ENCODE measurements at regions not wholly inside any gene's neighbourhood (a gene's known extent, or its start where the extent isn't known, plus 50 kb on each side); places are given as distances from the start of the nearest gene placed in this dataset.

DNA sequence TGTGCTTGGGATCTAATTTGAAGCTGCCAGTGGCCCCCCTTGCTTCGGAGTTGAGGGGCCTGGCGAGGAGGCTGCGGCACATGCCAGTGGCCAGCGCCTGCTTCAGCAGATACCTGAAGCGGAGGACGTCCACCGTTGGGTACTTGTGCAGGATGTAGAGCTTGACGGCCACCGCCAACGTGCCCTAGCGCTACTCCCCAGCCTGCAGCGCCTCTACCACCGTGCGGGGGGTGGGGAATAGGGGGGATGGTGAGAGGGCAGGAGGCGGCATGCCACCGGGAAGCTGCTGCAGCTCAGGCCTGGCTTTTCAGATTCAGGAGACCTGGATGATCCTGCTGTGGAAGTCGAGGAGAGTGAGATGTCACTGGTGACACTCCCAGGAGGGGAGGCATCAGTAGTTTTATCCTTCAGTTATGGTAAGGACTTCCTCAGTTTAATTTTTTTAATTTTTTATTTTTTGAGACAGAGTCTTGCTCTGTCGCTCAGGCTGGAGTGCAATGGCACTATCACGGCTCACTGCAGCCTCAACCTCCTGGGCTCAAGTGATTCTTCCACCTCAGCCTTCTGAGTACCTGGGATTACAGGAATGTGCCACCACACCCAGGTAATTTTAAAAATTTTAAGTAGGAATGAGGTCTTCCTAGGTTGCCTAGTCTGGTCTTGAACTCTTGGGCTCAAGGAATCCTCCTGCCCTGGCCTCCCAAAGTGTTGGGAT lies 150.6 kb upstream of the FRMD4B start:
- DNase-seq (ENCODE audit: low read depth in 4 of 4, low spot score in 1 of 4): no peak

DNA sequence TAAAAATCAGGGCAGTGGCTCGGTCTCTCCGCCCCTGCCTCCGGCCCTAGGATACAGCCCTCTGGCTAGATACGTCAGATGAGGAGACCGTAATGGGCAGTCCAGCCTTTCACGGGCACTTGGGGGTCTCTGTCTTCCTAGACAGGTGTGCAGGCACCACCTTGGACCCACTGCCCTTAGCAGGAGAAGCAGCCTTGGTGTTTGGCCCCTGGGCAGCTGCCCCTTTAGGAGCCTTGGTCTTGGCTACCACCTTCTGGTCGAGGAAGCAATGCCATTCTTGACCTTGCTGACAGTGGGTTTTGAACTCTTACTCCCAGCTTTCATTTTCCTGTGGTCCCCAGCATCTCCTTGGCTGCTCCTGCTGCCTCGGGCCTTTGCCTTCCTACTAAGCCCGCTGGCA lies 149.7 kb upstream of the FRMD4B start:
- DNase-seq (ENCODE audit: low read depth in 4 of 4, low spot score in 1 of 4): no peak

DNA sequence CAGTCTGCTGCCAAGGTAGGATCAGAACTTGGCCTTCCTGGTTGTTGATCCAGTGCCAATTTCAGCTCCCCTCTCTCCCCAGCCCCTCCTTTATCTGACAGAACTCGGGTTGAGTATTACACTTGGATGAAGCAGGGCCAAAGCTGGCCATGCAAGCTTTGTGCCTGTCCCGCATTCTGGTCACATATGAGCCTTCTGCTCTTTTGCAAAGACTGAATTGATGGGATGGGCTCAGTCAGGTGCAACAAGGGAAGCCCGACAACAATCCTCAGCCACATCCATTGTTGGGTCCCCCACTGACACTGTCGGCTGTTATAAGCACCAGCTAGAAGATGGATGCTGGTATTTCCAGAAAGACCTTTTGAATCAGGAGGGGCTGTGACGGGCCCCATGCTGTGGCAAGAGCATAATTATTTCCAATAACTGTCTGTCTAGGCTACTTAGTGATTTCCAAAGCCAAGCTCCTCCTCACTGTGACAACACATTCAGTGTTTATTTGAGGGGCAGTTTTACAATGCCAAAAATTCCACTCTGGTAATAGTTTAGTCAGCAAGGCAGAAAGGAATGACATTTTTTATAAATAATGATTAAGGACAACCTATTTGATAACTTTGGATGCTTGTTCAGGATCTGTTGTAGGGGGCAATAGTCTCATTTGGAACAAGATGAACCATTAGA lies 146.8 kb upstream of the FRMD4B start:
- DNase-seq (ENCODE audit: low read depth in 4 of 4, low spot score in 1 of 4): no peak

DNA sequence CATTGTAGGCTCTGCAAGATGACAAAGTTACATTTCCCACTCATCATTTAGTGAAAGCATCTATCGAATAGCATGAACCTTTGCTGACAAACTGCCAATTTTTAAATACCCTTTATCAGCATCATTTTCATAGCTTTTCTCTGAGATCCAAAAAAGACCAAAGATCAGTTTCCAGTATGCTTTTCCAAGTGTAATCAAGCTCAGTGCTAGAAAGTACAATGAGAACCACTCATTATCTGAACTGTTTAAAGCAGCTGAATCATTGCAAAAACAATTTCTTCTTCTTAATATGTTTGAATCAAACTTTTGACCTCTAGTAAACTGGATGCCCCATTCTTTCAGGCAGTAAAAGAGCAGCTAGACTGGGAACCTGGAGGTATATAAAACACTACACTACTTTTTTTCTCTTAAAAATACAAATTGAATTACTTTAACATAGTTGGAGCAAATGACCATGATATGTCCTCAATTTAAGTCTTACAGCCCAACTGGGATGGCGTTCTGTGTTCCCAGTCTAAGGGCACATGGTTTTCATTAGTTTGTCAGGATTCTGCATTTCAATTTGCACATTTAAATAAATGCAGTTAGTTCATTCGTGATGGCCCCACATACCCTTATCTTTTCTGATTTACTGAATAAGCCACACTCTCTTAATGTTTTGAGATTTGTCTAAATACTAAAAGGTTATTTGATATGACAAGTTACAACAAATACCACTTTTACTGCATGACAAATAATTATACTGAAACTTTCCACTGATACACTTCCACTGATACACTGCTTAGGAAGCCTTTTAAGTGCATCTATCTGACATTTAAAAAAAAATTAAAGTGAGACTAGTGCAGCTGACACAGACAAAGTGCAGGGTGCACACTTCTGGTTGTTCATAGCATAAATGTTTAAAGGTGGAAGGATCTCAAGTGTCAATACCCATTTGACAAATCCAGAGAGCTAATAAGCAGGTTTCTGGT lies 146.0 kb upstream of the FRMD4B start:
- no peak for DNase-seq (ENCODE audit: low read depth in 4 of 4, low spot score in 1 of 4)

DNA sequence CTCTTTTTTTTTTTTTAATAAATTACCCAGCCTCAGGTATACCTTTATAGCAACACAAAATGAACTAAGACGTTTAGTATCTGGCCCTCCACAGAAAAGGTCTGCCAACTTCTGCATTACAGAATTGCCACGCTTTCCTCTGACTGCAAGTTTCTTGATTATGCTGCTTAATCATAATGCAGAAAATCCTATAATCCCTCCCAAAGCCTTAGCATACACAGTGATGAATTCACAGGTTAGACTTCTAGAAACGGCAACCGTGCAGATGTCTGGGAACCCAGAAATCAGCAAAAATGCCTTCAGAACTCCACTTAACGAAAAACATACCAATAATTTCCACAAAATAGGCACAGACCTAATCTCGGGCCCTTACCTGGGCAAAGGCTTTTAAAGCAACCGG lies 144.7 kb upstream of the FRMD4B start:
- DNase-seq (ENCODE audit: low read depth in 4 of 4, low spot score in 1 of 4): no peak

DNA sequence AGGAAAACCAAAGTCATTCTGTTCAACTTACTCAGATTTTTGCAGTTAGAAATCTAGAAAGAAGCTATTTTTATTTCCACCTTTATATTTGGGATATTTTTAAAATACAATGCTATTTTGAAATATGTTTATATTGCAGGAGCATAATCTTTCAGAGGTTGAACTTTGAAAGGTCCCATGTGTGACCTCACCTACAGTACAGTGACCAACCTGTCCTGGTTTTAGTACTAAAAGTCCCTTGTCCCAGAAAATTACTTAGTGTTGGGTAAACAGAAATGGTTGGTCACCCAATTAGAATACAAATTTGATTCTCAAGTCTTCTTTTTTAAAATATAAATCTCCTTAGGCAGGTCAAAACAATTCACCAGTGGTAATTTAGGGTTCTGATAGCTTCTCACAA lies 141.6 kb upstream of the FRMD4B start:
- DNase-seq (ENCODE audit: low read depth in 4 of 4, low spot score in 1 of 4): no peak

DNA sequence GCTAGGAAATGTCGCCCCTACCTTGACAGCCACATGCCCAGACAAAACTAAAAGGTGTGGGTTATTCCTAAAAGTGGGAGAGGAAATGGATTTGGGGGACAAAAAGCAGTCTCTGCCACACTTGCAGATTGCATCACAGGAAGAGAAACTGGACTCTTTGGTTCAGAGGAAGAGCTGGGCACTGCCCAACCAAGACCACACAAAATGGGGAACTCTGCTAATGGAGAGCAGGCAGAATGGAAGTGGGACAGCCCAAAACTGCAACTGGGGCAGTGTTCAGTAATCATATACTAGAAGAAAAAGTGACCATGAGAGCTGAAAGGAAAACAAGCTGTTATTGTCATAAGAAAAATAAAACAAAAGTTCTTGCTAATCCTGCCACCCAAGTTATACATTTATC lies 138.9 kb upstream of the FRMD4B start:
- no peak for DNase-seq (ENCODE audit: low read depth in 4 of 4, low spot score in 1 of 4)

DNA sequence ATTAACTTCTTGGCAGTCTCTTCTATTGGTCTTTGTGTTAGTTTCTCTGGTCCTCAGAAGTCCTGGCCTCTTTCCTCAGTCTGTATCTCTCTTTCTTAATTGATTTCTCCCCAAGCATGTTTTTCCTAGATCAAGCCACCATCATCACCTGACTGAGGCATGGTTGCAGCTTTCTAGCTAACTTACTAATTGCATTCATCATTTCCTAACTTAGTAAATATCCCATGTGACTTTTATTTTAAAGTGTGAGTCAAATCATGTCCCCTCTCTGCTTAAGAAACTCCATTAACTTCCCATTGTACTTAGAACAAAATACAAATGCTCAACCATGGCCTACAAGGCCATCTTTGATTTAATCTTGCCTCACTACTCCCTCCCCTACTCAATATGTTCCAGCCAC lies 135.4 kb upstream of the FRMD4B start:
- DNase-seq (ENCODE audit: low read depth in 4 of 4, low spot score in 1 of 4): no peak

DNA sequence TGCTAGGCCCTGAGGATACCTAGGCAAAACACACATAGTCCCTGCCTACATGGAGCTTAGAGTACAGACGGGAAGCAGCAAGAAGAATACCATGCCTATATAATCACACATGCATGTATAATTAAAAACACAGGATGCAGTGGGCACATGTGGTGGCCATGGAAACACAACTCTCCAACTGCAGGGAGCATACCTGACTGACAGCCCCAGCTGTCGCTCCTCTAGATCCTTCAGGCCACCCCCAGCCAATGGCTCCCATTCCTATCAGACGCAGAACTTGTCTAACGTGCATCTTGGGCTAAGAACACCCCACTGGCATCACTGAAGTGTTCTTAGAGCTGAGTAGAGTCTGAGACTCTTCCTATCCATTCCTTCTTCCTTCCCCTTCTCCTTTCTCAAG lies 125.5 kb upstream of the FRMD4B start:
- DNase-seq (ENCODE audit: low read depth in 4 of 4, low spot score in 1 of 4): no peak

DNA sequence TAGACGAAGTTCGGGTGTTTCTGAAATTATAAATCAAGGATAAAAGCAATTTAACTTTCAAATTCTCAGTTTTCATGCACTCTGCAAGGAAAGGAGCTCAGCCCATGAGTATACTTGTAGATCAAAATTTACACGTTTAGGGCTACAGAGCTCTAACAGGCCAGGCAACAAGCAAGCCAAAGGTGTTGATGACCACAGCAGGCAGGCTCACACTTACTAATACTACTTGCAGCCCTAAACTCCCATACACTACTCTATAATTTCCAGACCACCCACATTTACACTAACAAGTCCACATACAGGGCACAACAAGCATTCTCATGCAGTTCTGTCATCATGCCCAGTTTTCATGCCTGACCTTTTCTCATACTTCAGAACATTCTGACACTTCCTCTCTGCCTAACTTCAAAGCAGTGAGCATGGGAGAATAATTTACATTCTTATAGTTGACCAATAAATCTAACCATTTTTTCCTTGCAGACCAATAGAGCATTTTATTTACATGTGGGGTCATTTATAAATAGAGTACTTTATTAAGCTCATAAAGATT lies 124.7 kb upstream of the FRMD4B start:
- DNase-seq (ENCODE audit: low read depth in 4 of 4, low spot score in 1 of 4): no peak

DNA sequence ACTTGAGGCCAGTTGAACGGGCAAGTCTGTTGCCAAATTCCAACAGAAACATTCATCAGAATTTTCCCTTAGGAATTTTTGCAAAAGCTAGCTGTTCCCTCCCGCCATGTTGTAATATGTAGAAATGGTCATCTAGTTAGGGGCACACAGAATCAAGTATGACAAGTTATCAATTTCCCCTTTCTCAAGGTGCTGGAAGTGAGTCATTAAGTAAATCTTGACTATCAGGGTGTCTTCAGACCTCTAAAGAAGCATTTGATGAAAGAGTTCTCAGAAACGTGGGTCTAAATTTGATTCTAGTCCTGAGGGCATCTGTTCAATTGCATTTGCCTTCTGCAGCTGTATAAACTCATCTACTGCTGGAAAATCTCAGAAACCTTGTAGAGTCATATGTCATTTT lies 123.4 kb upstream of the FRMD4B start:
- DNase-seq (ENCODE audit: low read depth in 4 of 4, low spot score in 1 of 4): no peak

DNA sequence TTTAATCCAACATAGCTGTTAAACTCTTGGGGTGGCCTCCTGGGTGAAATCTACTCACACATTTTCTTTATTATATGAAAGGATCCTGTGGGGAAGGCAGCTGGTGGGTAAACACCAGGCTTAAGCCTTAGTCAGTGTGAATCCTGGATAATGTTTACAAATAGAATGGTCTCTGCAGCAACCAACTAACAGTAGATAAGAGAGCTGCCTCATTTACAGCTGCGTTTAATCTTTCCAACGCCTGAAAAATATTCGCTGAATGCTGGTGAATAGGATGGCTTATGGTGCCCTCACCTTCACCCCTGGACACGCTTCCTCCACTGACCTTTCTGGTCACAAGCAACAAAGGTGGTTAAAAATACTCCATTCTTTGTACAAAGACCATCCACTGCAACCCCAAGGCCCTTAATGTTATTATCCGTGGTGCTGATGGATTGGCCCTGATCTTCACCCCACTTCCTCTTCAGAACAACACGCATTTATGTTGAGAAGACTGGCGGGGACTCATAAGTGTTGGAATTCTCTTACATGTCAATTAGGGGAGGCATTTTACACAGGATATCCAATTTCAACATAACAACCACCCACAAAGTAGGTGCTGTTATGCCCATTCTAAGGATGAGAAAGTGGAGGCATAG lies 120.0 kb upstream of the FRMD4B start:
- DNase-seq (ENCODE audit: low read depth in 4 of 4, low spot score in 1 of 4): no peak

DNA sequence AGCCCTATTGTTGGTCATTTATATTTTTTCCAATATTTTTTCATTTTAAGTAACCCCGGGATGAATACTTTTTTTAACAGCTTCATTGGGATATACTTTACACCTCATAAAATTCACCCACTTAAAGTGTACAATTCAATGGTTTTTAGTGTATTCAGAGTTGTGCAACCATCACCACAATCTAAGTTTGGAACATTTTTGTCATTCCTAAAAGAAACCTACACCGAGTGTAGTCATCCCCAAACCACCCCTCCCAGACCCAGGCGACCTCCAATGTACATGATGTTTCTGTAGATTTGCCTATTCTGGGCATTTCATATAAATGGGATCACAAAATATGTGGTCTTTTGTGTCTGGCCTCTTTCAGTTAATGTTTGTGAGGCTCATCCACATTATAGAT lies 118.3 kb upstream of the FRMD4B start:
- no peak for DNase-seq (ENCODE audit: low read depth in 4 of 4, low spot score in 1 of 4)

DNA sequence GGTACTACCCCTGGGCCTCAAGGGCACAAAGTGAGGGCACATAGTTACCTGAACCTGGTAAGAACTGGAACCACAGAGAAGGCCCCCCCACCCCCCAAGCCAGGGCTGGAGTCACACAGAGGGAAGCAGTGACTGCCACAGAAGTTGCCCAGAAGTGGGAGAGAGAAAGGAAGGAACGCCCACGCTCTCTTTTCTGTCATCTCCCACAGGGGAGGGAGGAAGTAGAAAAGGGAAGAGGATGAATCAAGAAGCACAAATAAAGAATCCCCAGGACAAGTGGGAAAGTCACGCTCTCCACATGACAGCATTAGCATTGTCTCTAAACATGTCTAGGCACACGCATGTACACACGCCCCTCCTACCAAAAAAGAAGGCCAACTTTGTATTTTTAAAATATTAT lies 114.7 kb upstream of the FRMD4B start:
- no peak for DNase-seq (ENCODE audit: low read depth in 4 of 4, low spot score in 1 of 4)

DNA sequence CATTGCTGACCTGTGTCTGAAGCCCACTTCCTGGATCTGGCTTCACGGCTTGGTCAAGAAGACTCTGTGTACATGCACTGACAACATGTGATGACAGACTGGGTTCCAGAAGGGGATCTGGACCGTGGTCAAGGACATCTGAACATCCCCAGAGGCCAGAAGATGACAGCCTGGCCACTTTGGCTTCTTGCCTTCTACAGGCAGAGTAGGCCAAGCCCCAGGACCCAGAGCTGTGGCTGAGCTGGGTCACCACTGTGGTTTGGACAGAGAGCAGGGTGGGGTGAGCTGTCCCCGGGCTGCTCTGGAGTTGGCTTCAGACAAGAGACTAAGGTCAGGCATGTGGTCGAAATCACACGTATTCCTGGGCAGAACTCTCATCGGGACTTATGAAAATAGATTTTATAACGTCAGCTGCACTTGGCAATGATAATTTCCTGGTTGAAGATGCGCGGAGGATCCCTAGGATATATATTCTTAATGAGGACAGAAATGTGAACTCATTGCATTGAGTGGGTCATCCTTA lies 114.1 kb upstream of the FRMD4B start:
- no peak for DNase-seq (ENCODE audit: low read depth in 4 of 4, low spot score in 1 of 4)

DNA sequence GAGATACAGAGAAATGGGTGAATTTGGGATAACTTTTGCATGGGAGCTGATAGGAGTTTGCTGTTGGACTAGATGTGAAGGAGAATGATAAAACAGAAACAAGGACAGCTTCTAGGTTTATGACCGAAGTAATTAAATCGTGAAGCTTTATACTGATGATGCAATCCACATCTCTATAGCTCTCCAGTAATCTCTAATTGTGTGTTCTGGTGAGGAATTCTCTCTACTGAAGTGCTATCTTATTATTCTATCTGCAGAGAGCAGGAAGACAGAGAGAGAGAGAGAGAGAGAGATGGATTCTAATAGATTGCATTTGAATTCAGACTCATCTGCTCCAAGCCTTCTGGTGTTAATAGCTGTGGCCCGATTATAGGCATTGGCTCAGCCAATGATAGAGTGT lies 113.5 kb upstream of the FRMD4B start:
- no peak for DNase-seq (ENCODE audit: low read depth in 4 of 4, low spot score in 1 of 4)

DNA sequence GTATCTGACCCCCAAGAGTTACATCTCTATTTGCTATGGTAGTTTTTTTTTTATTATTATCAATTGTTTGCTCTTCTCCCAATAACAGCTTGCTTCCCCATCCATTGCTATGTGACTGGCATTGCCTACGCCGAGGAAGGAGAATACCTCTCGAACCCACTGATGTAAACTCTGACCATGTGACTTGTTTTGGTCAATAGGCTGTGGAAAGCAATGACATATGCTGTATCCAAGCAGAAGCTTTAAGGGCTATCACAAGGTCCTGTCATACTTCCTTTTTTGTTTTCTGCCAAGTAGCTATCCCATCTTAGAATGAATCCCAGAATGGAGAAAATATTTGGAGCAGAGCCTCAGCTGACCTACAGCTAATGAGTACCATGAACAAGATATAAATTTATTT lies 111.0 kb upstream of the FRMD4B start:
- no peak for DNase-seq (ENCODE audit: low read depth in 4 of 4, low spot score in 1 of 4)

DNA sequence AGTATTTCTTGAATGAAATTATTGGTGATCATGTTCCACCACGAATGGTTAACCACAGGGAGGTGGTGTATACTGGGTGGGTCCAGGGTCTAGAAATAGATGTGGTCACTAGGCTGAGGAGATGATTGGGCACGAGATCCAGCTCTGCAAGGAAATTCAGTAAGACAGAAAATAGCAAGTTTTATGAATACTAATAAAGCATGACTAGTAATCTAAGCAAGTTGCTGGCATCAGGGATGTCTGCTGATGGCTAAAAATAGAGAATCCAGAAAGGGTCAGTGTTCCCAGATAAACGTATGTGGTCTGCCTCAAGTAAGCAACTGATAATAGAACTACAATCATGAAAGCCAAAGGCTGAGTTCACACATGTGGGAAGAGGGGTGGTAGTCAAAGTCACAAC lies 108.3 kb upstream of the FRMD4B start:
- no peak for DNase-seq (ENCODE audit: low read depth in 4 of 4, low spot score in 1 of 4)

DNA sequence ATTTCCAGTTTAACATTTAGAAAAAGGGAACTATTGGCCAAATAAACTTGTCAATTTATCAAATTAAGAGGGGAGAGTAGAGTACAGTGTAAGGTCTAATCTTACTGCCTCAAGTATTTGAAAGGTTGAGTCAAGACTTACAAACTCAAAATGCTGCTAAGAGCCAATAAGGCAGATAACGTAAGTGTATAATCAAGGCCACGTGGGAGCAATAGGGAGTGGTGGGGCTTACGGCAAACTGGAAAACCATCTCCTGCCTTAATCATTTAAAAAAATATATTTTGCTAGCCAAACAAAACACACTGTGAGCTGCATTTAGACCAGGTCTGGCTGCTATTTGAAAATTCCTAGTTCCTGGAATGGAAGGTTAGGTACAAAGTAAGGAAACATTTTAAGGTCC lies 107.3 kb upstream of the FRMD4B start:
- no peak for DNase-seq (ENCODE audit: low read depth in 4 of 4, low spot score in 1 of 4)

DNA sequence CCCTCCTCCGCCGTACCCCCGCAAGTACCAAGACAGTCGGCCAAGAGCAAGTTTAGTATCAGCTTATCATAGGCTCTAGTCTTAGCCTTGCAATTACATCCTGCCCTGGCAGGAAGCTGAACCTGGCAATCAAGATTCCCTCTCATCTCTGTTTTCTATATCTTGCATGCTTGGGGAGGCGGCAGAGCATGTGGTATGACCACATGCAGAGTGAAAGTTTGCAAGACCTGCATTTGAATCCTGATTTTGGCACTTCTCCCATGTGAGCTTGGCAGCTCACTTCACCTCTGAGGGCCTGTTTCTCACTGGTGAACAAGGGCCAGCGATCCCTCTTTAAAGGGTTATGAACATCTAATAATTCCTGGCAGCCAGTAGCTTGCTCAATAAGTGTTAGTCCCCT lies 106.1 kb upstream of the FRMD4B start:
- DNase-seq (ENCODE audit: low read depth in 4 of 4, low spot score in 1 of 4): no peak

DNA sequence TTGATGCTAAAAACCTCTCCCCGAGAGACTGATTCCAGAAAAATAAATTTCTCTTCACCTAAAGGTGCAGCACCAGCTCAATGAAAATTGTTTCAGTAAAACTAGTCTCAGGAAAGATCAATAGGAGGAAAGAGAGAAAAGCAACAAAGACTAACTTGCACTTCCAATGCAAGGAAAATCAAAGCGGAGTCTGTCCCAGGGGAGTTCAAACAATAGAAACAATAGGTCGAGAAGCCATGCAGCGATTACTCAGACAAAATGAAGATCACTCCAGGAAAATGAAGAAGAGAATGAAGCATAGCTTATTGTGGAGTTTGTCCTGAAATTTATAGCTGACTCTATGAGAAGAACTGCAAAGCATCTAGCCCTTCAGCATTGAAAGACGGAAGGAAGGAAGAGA lies 105.1 kb upstream of the FRMD4B start:
- no peak for DNase-seq (ENCODE audit: low read depth in 4 of 4, low spot score in 1 of 4)

Measured in stimulated activated CD4-positive, alpha-beta T cell treated with anti-CD3 and anti-CD28 coated beads, Interleukin-1b, Interleukin-23, amount 100 ng/mL, for 24 hours (primary cell).